ENCODE measurements at regions not wholly inside any gene's neighbourhood (a gene's known extent, or its start where the extent isn't known, plus 50 kb on each side); places are given as distances from the start of the nearest gene placed in this dataset.
"Not testable (repeated sequence)": the region's sequence is repeated elsewhere in the genome, so short reads cannot be mapped to it uniquely, and the experiment has no call there.

DNA sequence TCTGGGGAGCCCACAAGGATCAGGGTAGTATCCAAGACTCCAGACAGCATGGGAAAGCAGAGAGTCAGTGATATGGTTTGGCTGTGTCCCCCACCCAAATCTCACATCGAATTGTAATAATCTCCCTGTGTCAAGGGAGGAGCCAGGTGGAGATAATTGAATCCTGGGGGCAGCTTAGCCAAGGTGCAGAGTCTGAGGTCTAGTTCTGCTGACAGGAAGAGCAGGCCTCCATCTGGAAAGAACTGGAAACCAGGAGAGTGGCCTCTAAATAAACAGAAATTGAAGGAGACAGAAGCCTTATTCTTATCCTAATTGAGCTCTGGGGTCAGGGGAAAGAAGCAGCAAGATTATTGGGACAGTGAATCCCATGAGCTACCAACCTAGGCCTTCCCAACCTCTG lies 146.7 kb upstream of the NRP1 start:
- no peaks in the 10 kb centered on the region for H3K27me3 ChIP-seq (ENCODE audit: control insufficient read depth, extremely low read depth, insufficient read depth, low read length)
- dilution Hi-C loops (cut with MboI; ENCODE audit: extremely low pct_ligation_motif_present, low sequenced_read_pairs): no loop called here
- no peaks in the 10 kb centered on the region for H4K20me1 ChIP-seq (ENCODE audit: control insufficient read depth, extremely low read depth, insufficient read depth, low read length)
- H2AFZ ChIP-seq (ENCODE audit: control insufficient read depth, low read length): no peak overlapping the region
- H3K4me2 ChIP-seq (ENCODE audit: control insufficient read depth, extremely low read depth, insufficient read depth, low read depth, low read length): no peak overlapping the region
- no peak for FAIRE-seq
- H3K79me2 ChIP-seq (ENCODE audit: control insufficient read depth, insufficient read depth, low read length): no peaks in the 10 kb centered on the region
- TF ChIP-seq, protein P1, sequence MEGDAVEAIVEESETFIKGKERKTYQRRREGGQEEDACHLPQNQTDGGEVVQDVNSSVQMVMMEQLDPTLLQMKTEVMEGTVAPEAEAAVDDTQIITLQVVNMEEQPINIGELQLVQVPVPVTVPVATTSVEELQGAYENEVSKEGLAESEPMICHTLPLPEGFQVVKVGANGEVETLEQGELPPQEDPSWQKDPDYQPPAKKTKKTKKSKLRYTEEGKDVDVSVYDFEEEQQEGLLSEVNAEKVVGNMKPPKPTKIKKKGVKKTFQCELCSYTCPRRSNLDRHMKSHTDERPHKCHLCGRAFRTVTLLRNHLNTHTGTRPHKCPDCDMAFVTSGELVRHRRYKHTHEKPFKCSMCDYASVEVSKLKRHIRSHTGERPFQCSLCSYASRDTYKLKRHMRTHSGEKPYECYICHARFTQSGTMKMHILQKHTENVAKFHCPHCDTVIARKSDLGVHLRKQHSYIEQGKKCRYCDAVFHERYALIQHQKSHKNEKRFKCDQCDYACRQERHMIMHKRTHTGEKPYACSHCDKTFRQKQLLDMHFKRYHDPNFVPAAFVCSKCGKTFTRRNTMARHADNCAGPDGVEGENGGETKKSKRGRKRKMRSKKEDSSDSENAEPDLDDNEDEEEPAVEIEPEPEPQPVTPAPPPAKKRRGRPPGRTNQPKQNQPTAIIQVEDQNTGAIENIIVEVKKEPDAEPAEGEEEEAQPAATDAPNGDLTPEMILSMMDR (optimal IDR thresholded peaks at IDR 0.05 in 1 of 3, IDR thresholded peaks at IDR 0.05 in 1 of 3, conservative IDR thresholded peaks at IDR 0.05 in 1 of 3; ENCODE audit: extremely low read depth in 1 of 3, insufficient read depth in 2 of 3, low read length in 3 of 3): no peak
- TF ChIP-seq EZH2 (IDR thresholded peaks at IDR 0.05; ENCODE audit: low read length): no peak
- H3K9ac ChIP-seq (ENCODE audit: control insufficient read depth, extremely low read depth, insufficient read depth, low read length): no peak overlapping the region
- no peak overlapping the region for H3K4me3 ChIP-seq (ENCODE audit: control insufficient read depth in 2 of 3, extremely low read depth in 1 of 3, insufficient read depth in 2 of 3, low read depth in 1 of 3, low read length in 3 of 3)
- no peak for DNase-seq (ENCODE audit: low read depth, low spot score)
- H3K9me1 ChIP-seq (ENCODE audit: control insufficient read depth, extremely low read depth, insufficient read depth, low read length): no peaks in the 10 kb centered on the region
- H3K4me1 ChIP-seq (ENCODE audit: control insufficient read depth, extremely low read depth, insufficient read depth, low read length): no peaks in the 10 kb centered on the region
- no peaks in the 10 kb centered on the region for H3K36me3 ChIP-seq (ENCODE audit: control insufficient read depth in 2 of 2, extremely low read depth in 1 of 2, insufficient read depth in 2 of 2, low read length in 2 of 2)
- no peak overlapping the region for H3K27ac ChIP-seq (ENCODE audit: control insufficient read depth, insufficient read depth, low read length)
- no peaks in the 10 kb centered on the region for H3K9me3 ChIP-seq (ENCODE audit: control insufficient read depth, low read depth, low read length)

DNA sequence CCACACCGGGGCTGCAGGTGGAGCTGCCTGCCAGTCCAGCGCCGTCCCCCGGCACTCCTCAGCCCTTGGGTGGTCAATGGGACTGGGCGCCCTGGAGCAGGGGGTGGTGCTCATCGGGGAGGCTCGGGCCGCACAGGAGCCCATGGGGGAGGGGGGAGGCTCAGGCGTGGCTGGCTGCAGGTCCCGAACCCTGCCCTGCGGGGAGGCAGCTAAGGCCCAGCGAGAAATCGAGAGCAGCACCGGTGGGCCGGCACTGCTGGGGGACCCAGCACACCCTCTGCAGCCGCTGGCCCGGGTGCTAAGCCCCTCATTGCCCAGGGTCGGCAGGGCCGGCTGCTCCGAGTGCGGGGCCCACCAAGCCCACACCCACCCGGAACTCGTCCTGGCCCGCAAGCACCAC lies 145.9 kb upstream of the NRP1 start:
- H2AFZ ChIP-seq (ENCODE audit: control insufficient read depth, low read length); FAIRE-seq; H3K79me2 ChIP-seq (ENCODE audit: control insufficient read depth, insufficient read depth, low read length): not testable (repeated sequence)

DNA sequence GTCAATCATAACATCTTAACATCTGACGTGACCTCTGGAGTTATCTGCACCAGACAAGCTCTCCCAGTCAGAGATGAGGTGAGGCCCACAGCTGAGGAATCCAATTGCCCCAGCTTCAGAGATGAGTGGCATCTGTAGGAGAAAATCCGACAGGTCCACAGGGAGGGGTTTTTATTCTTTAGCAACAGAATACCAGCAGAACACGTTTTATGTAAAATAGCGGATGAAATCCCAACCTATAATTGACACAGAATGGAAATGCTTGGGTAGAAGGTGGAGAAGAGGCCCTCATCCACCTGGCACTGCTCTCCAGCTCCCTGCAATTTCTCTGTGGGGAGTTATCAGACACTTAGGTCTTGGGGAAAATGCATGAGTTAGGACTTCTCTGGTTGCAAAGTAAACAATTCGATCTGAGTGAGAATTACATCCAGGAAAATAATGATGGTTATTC lies 144.2 kb upstream of the NRP1 start:
- H3K9me3 ChIP-seq (ENCODE audit: control insufficient read depth, low read depth, low read length): no peaks in the 10 kb centered on the region
- H3K9me1 ChIP-seq (ENCODE audit: control insufficient read depth, extremely low read depth, insufficient read depth, low read length): no peaks in the 10 kb centered on the region
- H3K4me3 ChIP-seq (ENCODE audit: control insufficient read depth in 2 of 3, extremely low read depth in 1 of 3, insufficient read depth in 2 of 3, low read depth in 1 of 3, low read length in 3 of 3): no peak overlapping the region
- DNase-seq (ENCODE audit: low read depth, low spot score): no peak
- dilution Hi-C loops (cut with MboI; ENCODE audit: extremely low pct_ligation_motif_present, low sequenced_read_pairs): no loop called here
- H3K4me2 ChIP-seq (ENCODE audit: control insufficient read depth, extremely low read depth, insufficient read depth, low read depth, low read length): no peak overlapping the region
- H2AFZ ChIP-seq (ENCODE audit: control insufficient read depth, low read length): no peak overlapping the region
- no peaks in the 10 kb centered on the region for H3K79me2 ChIP-seq (ENCODE audit: control insufficient read depth, insufficient read depth, low read length)
- H4K20me1 ChIP-seq (ENCODE audit: control insufficient read depth, extremely low read depth, insufficient read depth, low read length): no peaks in the 10 kb centered on the region
- no peak overlapping the region for H3K27ac ChIP-seq (ENCODE audit: control insufficient read depth, insufficient read depth, low read length)
- no peak for FAIRE-seq
- TF ChIP-seq EZH2 (IDR thresholded peaks at IDR 0.05; ENCODE audit: low read length): no peak
- no peaks in the 10 kb centered on the region for H3K27me3 ChIP-seq (ENCODE audit: control insufficient read depth, extremely low read depth, insufficient read depth, low read length)
- no peaks in the 10 kb centered on the region for H3K36me3 ChIP-seq (ENCODE audit: control insufficient read depth in 2 of 2, extremely low read depth in 1 of 2, insufficient read depth in 2 of 2, low read length in 2 of 2)
- no peak overlapping the region for H3K9ac ChIP-seq (ENCODE audit: control insufficient read depth, extremely low read depth, insufficient read depth, low read length)
- H3K4me1 ChIP-seq (ENCODE audit: control insufficient read depth, extremely low read depth, insufficient read depth, low read length): no peaks in the 10 kb centered on the region

More for the DNA sequence above, 145.9 kb upstream of the NRP1 start:
- H3K27ac ChIP-seq (ENCODE audit: control insufficient read depth, insufficient read depth, low read length); H3K9me1 ChIP-seq (ENCODE audit: control insufficient read depth, extremely low read depth, insufficient read depth, low read length); H3K4me2 ChIP-seq (ENCODE audit: control insufficient read depth, extremely low read depth, insufficient read depth, low read depth, low read length); H3K9me3 ChIP-seq (ENCODE audit: control insufficient read depth, low read depth, low read length); dilution Hi-C loops (cut with MboI; ENCODE audit: extremely low pct_ligation_motif_present, low sequenced_read_pairs); DNase-seq (ENCODE audit: low read depth, low spot score); H3K4me3 ChIP-seq (ENCODE audit: control insufficient read depth in 2 of 3, extremely low read depth in 1 of 3, insufficient read depth in 2 of 3, low read depth in 1 of 3, low read length in 3 of 3); H3K36me3 ChIP-seq (ENCODE audit: control insufficient read depth in 2 of 2, extremely low read depth in 1 of 2, insufficient read depth in 2 of 2, low read length in 2 of 2); H3K27me3 ChIP-seq (ENCODE audit: control insufficient read depth, extremely low read depth, insufficient read depth, low read length); H3K4me1 ChIP-seq (ENCODE audit: control insufficient read depth, extremely low read depth, insufficient read depth, low read length); H4K20me1 ChIP-seq (ENCODE audit: control insufficient read depth, extremely low read depth, insufficient read depth, low read length); H3K9ac ChIP-seq (ENCODE audit: control insufficient read depth, extremely low read depth, insufficient read depth, low read length): not testable (repeated sequence)

Measured in keratinocyte (primary cell).